ENCODE measurements at regions not wholly inside any gene's neighbourhood (a gene's known extent, or its start where the extent isn't known, plus 50 kb on each side); places are given as distances from the start of the nearest gene placed in this dataset.

GRCh38 chr3:168331756-168332155 lies 236.0 kb upstream of the GOLIM4 start:
- TF ChIP-seq CTCF (IDR thresholded peaks at IDR 0.05): no peak
- no peak for TF ChIP-seq POLR2A (IDR thresholded peaks at IDR 0.05)
